ENCODE measurements at regions not wholly inside any gene's neighbourhood (a gene's known extent, or its start where the extent isn't known, plus 50 kb on each side); places are given as distances from the start of the nearest gene placed in this dataset.

- DNase-seq (ENCODE audit: low read depth) = no peak
These were observed 141.6 kb upstream of the ARGLU1 start for GRCh38 chr13:106709522-106709921.

DNA sequence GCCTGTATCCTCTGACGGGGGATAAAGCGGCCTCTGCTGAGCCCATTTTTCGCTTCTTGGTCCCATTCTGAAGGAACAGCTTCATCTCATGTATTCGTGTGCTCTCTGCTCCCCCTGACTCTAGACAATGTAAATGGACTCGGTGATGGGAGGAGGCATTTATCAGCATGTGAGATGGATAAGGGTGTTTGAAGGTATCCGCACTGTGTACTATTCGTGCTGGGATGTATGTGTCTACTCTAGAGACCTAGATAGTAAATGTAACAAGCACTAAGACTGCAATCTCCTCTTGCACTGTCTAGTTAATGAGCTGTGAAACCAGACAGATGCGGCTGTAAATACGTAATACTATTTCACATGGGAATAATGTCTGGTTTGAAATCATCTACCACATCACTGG is 134.6 kb upstream of the ARGLU1 start:
- no peak for DNase-seq (ENCODE audit: low read depth)

DNA sequence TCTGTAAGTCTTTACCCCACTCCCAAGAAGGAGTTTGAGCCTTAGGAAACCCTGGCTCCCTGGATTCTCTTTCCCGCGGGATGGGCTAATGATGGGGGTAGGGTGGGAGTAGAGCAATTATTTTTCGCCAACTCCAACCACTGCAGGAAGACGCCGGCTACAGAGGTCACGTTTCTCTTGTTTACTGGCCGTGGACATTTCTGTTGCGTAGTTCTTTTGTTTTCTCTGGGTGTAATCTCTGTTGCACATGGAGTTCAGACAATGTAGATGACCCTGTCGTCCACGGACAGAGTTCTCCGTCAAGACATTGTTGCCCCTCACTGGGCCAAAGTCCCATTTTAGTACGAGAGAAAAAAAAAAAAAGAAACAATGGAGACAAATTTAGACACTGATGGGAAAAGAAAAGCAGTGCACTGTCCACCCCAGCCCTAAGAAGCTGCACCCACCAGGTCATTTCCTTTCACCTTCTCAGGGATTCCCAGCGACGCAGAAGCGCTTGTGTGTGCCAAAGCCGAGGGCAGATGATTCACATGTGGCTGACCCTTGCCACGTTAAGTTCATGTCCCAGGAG is 133.9 kb upstream of the ARGLU1 start:
- no peak for DNase-seq (ENCODE audit: low read depth)

DNA sequence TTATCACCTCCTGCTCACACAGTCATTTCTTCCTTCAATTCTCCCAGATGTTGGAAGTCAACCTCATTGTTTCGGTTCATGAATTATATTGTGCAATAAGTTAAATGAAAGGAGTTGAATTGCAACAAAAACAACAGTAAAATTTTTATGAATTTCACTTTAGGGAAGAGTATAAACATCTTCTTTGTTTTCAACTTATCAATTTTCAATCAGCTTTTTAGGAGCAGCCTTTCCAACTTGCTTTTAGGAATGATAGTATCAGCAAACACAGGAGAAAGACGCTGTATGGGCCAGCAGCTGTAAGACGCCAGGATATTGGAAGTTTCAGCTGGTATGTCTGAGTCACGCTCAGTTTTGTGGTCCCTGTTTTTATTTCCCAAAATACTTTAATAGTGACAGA is 132.5 kb upstream of the ARGLU1 start:
- DNase-seq (ENCODE audit: low read depth) = no peak

- no peak for DNase-seq (ENCODE audit: low read depth)
These were observed 132.1 kb upstream of the ARGLU1 start for GRCh38 chr13:106700007-106700406.

GRCh38 chr13:106699311-106699710 is 131.4 kb upstream of the ARGLU1 start:
- no peak for DNase-seq (ENCODE audit: low read depth)

- no peak for DNase-seq (ENCODE audit: low read depth)
These were observed 128.8 kb upstream of the ARGLU1 start for GRCh38 chr13:106696719-106697118.

GRCh38 chr13:106696140-106696539 is 128.2 kb upstream of the ARGLU1 start:
- no peak for DNase-seq (ENCODE audit: low read depth)

DNA sequence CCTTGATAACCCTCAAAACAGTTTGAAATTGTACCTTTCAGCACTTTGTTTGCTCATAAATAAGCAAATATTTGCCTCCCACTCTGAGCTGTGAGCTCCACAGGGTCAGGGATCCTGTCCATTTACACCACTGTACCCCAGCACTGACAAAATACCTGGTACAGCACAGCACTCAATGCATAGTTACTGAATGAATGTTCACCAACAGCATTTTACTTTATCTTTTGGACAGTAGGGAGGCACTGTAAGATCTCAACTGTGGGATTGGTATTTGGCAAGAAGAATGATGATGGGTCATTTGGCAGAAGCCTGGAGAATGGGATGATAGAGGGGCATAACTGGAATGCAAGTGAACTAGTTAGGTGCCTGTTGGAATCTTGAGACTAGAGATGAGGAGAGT is 127.2 kb upstream of the ARGLU1 start:
- DNase-seq (ENCODE audit: low read depth) = no peak

GRCh38 chr13:106691861-106692260 is 123.9 kb upstream of the ARGLU1 start:
- DNase-seq (ENCODE audit: low read depth) = no peak

DNA sequence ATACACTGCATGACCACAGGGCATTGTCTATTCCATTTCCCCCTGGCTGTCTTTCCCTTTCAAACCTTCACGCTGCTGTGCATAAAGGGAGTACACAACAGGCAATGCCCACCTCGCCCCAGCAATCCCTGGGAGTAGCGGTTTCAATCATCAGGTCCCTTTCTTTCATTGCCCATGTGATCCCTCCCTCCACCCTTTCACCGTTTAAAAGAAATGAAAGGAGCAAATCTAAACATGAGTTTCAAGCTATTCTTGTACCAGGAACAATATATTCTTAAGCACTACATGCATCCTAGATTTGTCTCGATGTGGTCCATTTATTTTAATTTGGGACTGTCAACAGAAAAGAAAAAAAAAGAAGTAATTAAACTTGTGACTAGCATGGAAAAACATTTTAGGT is 123.4 kb upstream of the ARGLU1 start:
- no peak for DNase-seq (ENCODE audit: low read depth)

DNA sequence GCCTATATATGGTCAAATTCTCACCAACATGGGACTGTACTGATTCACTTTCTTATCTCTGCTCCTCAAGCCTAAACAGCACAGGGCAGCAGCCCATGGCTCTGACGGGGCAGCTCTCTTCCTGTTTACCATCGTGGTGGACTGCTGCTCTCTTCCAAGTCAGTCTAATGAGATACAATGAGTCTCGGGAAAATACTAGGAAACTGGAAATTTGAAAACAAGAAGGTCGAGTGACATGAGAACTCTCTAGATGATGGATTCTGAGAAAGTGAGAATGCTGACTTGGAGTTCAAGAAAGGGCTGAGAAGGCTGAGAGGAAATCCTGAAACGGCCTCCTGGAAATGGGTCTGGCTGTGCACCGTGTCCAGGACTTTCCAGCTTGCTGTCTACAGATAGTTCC is 122.8 kb upstream of the ARGLU1 start:
- DNase-seq (ENCODE audit: low read depth) = no peak

- DNase-seq (ENCODE audit: low read depth) = no peak
These were observed 122.0 kb upstream of the ARGLU1 start for GRCh38 chr13:106689906-106690305.

DNA sequence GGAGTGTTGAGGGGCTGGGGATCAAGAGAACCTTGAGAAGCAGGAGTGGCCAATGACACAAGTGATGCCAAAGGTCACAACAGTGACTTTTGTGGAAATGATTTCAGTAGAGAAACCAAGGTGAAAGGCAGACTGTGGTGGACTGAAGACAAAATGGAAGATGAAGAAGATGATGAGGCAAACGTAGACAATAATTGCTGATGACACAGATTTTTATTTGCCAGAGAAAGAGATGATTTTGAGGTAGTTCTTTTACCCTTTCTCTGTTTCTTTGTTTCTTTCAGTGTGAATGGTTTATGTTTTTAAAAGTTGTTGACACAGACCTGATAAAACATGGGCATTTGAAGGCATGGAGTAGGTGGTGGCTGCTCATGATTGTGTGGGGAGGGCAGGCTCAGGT is 121.0 kb upstream of the ARGLU1 start:
- DNase-seq (ENCODE audit: low read depth) = no peak

DNA sequence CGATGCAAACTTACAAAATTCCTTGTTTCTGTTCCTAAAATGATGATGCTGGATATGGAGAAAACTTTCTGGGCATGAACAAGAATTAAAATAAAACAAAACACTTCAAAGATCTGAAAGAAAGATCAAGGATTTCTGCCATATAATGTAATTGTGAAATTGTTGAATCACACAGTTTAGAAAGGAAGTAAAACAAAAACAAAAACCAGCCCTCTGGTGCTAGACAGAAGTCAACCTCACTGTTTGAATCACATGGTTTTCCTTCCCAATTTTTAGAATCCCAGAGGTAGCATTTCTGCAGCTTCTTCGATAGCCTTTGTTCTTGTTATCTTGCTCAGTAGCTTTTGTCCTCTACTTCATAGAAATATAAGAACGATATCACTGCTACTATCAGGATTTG is 118.2 kb upstream of the ARGLU1 start:
- no peak for DNase-seq (ENCODE audit: low read depth)

GRCh38 chr13:106685143-106685542 is 117.2 kb upstream of the ARGLU1 start:
- DNase-seq (ENCODE audit: low read depth) = no peak

DNA sequence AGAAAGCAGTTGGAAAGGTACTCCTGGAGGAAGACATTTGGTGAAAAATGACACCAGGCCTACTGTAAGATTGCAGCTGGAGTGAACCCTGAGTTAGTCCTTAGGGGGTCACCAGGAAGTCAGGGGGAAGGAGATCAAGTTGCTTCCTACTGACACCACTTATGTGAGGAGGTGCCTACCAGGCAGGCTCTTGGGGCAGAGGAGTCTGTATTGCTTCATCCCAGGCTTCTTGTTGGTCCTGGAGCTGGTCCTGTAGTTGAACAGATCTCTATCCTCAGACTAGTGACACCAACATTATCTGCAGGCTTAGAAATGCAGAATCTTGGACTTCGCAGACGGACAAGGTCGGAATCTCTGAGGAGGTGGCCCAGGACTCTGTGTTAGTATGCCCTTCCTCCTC is 116.0 kb upstream of the ARGLU1 start:
- no peak for DNase-seq (ENCODE audit: low read depth)

DNA sequence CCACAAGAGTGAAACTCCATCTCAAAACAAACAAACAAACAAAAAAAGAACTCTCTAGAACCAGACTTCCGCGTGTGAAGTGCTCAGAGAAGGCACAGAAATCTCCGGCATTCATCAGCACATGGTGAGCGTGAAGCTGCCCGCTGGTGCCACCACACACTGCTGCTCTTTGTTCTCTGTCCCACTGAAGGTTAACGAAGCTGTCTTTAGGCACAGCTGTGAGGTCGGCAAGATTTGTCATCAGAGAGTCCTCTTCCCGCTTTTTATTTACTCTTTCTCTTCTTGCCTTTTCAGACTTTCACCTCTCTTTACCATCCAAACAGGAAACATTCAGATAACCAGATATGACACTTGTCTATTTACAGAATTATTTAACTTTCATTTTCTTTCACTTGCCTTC is 115.2 kb upstream of the ARGLU1 start:
- no peak for DNase-seq (ENCODE audit: low read depth)

GRCh38 chr13:106681997-106682396 is 114.1 kb upstream of the ARGLU1 start:
- no peak for DNase-seq (ENCODE audit: low read depth)

DNA sequence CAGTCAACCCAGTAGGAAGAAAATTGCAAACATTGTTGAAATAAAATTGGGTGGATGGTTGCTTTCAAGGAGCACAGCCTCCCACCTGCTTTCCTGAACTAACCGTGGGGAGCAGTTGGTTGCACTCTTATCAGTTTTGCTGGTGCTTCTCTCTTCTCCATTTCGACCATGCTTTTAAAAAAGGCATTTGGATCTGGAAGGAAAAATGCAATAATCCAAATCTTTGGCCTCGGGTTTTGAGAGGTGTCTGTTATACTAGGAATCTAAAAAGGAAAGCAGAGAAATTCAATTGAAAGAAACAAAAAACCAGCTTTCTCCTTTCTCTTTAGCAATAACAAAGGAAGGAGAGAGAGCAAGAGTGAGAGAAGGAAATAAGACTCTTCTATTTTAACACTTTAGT is 113.6 kb upstream of the ARGLU1 start:
- no peak for DNase-seq (ENCODE audit: low read depth)

DNA sequence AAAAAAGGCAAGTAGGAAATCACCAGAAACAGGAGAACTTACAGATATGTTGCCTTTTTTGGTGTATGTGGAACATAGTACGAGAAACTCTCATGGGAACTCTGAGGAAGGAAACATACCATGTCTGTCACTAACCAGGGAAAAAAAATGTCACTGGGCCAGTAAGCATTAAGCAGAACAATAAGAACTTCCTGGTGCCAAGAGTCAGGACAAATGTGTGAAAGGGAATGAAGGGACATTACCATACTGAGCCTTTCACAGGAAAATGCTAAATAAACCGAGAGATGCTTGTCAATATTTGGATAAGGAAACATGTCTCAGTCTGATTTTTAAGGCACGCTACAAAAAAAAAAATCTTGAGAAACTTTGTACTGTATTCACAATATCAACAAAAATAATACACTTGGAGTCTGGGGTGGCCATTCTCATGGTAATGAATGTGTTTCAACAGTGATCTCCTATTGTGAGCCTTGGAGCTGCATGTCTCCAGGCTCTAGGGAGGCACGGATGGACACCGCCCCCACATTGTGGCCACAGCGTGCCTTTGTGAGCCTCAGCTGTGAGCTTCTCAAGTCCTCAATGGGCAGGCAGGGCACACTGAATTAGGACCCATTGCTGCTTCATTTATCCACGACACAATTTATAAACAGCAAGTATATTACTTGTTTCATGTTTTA is 113.0 kb upstream of the ARGLU1 start:
- DNase-seq (ENCODE audit: low read depth) = no peak

DNA sequence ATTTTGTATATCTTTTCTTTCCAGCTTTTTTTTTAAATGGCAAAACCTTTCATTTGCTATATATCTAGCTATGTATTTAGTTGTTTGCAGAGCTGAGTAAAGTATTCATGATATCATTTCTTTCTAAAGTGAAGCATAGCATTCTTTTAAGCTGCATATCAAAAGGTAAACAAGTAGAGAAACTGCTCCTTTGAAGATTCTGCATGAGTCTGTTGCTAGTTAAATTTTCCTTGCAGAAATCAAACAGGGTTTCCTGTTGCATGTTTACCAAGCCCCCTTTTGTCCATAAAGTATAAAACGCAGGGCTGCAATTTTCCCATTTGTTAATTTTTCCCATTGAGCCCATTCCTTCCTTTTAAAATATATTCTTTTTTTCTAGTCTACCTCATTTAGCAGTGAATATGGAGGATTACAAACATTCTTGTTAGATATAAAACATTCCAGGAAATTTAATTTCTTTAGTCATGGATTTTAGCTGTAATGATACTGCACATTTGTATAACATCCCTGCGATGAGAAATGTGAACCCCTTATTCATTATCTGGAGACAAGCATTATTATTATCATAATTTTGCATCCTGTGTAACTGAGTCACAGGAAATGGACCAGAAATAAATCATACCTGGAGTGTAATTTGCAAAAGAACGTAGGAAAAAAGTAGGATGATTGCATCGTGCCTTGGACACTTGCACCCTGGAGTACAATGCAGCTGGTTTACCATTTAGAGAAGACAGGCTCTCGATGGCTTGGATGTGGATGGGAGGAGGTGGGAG is 110.9 kb upstream of the ARGLU1 start:
- no peak for DNase-seq (ENCODE audit: low read depth)

DNA sequence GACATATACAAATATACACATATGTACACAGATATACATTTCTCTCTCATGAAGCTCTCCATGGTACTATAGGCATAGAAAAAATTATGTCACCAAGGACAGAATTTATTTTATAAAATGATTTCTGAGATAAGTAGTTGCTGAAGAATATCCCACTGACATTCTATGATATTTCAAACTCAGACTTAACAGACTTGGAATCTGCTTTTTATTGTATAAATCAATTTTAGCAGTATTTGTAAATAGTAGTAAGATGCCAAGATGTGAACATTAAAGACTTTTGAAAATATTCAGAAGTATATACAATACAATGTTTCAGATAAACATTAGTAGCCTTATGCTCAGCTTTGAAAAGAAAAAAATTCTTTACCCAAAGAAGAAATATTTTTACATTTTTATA is 107.4 kb upstream of the ARGLU1 start:
- no peak for DNase-seq (ENCODE audit: low read depth)

All from stimulated activated CD8-positive, alpha-beta memory T cell treated with anti-CD3 and anti-CD28 coated beads, Interleukin-15, amount 100 ng/mL, for 1 hour (primary cell).